HG03354 (cell line): ENCODE measurements at regions not wholly inside any gene's neighbourhood (a gene's known extent, or its start where the extent isn't known, plus 50 kb on each side); places are given as distances from the start of the nearest gene placed in this dataset.

Experiments
- ATAC-seq: cut with Tn5 transposase; IDR thresholded peaks from one replicate; pipeline ENCODE4 v1.9.1; 2021; ENCODE audit warnings: mild to moderate bottlenecking; ENCODE audit not compliant: unreplicated experiment, poor library complexity, severe bottlenecking

DNA sequence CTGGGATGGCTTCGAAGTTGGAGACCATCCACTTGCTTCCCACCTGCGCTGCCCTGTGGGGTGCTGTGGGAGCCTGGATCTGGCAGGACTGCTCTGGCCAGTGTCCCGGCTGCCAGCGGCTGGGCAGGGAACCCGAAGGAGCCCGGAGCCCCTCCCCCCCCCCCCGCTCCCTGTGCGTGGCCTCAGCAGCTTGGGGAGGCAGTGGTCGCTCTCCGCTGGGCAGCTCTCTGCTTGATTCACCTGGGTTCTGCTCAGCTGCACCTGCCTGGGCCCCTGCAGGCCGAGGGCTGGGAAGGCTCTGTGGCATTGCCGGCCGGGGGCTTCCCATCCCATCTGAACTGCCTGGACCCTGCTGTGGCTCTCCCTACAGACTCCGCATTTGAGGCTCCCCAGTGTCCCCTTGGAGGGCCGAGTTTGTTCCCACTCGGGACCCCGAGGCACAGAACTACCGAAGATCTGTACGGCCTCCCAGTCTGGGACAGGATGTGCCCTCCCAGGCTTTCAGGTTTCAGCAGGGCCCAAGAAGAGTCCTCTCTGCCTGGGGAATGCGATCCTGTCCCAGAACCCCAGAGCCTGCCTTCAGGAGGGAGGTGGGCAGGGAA, 525.1 kb downstream of the TCERG1L start:
- no peak for ATAC-seq

DNA sequence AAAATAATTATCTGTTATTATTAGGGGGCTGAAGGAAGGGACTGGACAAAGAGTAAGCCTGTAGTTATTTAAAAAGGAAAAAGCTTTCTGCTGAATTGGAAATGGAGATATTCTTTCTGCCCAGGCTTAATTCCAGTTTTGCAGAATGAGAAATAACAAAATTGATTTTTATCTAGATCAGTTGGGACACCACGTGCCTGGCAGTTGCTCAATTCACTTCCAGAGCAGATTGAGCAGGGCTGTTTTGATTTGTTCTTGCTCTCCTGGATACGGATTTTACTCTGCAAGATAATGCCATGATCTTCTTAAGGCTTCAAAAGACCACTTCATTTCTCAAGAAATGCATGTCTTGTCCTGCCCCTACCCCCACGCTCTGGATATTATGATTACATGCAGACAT, 524.3 kb downstream of the TCERG1L start:
- no peak for ATAC-seq

DNA sequence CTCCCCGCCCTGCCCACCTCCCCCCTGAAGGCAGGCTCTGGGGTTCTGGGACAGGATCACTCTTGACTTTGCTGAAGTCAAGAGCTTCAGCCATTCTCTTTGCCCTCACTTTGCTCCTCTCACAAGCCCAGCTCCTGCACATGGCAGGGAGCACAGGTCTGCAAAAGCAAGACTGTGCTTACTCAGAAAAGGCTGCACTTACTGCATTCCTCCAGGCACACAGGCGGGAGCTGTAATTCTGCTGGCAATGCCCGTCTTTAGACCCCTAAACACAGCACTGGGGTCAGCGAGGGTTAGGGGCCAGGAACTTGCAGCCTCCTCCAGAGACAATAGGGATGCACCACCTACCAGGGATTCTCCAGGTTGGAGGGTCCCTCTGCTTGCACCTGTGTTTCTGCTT, 523.7 kb downstream of the TCERG1L start:
- no peak for ATAC-seq

DNA sequence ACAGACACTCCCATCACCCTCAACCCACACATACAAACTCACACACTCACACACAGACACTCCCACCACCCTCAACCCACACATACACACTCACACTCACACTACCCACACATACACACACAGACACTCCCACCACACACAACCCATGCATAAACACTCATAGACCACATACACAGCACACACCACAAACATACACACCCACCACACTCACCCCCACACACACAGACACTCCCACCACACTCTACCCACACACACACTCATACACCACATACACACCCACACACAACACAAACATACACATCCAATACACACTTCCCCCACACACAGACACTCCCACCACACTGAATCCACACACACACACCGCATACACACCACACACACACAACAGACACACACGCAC, 521.2 kb downstream of the TCERG1L start:
- no peak for ATAC-seq

DNA sequence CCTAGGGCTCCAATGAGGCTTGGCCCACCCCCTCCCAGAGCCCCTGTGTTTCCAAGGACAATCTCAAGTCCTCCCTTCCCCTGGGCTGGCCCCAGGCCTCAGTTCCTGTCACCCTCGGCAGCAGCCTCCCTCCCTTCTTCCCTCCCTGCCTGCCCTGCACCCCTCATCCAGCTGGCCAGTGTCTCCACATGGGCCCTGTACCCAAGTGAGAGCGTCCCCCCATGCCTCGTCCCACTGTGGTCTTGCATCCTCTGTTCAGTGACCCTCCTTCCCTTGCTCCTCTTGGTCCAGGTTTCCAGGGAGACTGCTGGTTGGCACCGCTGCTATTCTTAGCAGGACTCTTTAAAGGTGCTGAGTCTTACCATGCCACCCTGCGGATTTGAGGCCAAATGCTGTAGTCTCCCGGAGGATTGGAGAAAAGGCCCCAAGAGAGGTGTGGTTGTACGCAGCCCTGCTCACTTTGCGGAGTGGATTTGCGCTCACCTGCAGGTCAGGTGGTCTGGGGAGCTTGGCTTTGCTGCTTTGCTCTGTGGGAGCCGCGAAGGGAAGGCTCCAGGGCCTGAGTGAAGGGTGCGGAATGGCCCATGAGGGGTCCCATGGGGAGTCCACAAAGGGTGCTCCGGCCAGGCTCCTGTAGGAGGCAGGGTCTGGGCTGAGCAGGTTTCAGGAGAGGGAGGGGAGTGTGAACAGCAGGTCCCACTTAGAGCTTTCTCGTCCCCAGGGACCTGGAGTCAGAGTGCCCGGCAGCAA, 519.2 kb downstream of the TCERG1L start:
- ATAC-seq, result no peak

DNA sequence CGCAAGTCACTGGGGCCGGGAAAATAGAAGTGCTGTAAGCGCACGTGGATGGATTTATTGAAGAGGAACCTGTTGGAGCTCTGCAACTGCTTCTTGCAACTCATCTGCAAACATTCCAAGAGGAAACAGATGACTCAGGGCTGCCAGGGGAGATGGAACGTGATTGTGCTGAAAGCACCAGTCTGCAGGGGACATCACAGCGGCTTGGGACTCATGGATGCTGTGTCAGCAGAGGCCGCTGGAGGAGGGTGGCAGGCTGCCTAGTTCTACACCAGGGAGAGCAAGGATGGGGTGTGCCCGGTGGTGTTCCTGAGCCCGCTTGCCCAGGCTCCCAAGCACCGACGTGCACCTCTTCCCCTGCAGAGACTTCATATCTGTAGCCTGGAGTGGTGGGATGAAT, 515.7 kb downstream of the TCERG1L start:
- ATAC-seq, result no peak

DNA sequence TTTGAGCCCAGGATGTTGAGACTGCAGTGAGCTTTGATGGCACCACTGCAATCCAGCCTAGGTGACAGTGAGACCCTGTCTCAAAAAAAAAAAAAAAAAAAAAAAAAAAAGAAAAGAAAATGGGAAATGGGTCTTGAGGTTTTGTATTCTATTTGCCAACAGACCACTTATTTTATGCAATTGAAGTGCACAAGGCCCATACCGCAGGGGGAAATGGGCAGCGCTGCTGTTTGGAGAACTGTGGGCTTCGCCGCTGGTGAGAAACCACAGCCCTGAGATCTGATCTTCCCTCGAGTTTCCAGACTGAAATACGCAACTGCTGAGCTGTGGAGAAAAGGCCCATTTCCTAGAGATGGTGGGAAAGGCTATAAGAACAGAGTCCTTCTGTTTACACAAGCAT, 512.0 kb downstream of the TCERG1L start:
- no peak for ATAC-seq

DNA sequence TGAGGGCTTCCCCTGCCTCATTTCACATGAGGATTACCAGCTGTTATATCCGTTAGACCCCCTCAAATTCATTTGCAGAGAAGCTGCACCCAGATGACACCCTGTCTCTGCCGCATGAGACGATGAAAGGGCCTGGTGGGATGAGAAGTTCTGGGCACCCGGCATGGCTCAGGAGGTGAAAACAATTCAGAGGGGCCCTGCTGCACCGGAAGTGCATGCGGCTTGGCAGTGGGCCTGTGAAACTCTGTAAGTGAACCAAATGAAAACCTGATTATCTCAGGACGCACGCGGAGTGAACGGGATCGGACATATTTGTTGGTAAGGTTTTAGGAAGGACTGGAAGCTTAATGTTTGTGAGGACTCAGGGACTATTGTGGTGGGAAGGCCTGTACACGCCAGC, 511.2 kb downstream of the TCERG1L start:
- no peak for ATAC-seq

DNA sequence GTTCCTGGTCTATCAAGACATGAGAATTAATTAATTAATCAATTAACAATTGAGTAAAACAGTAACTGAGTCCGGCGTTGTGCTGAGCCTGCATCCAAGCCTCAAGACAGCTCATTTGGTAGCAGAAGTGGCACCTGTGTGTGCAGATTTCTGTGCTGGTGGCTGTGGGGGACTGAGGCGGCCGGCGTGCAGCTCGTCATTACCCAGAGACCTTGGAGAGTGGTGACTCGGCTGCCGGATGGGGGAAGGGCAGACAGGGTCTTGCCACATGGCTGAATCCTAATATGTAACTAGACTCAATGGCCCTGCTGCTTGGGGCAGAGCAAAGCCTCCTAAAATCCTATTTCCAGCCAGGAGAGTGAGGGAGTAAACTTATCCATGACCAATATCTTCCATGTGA, 510.2 kb downstream of the TCERG1L start:
- ATAC-seq, result no peak

DNA sequence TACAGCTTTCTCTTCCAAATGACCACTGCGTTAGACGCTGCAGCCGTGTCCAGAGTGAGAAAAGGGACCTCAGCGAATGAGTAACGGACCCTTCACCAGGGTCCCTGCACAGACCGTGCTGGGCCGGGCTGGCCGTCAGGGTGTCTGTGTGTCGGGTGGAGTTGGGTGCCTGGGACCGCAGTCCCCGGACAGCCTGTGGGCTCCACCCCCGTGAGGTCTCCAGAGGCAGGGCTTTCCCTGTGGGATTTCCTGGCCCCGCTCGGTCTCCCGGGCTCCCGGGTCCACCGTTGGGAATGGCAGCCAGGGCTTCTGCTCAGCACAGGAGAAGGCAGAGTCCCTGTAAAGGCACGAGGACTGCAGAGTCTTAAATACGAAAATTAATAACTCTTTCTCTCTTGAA, 509.7 kb downstream of the TCERG1L start:
- no peak for ATAC-seq

DNA sequence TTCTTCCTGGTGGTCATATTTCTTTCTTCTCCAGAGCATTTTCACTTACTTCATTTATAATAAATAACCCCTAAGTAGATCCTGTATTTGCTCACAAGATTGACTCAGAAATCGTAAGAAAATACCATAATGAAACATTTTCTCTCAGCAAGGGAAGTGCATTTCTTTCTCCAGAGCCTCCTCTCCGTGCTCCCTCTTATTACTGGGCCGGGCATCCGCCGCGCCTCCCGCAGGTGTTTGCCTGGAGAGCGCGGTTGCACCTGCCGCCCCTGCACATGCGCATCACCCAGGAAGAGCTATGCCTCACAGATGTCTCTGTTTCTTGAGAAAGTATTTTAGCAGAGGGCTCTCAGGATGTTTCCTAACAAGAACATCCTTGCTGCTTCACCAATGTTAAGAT, 509.2 kb downstream of the TCERG1L start:
- ATAC-seq, result no peak

DNA sequence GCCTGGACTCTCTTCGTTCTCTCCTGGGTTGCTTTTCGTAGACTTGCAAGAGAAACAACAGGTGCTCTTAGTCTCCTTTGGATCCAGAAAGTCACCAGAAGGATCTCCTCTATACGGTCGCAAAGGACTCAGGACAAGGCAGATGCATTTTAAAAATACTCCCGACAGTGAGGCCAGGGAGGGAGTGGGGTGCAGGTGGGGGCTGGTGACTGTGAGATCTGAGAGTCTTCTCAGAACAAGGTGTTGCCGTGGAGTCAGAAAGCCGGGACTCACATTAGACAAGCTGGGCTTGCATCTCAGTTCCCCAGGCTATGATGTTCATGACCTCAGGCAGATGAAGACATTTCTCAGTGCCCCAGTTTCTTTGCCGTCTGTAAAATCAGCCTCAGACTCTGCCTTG, 507.2 kb downstream of the TCERG1L start:
- ATAC-seq, result no peak

DNA sequence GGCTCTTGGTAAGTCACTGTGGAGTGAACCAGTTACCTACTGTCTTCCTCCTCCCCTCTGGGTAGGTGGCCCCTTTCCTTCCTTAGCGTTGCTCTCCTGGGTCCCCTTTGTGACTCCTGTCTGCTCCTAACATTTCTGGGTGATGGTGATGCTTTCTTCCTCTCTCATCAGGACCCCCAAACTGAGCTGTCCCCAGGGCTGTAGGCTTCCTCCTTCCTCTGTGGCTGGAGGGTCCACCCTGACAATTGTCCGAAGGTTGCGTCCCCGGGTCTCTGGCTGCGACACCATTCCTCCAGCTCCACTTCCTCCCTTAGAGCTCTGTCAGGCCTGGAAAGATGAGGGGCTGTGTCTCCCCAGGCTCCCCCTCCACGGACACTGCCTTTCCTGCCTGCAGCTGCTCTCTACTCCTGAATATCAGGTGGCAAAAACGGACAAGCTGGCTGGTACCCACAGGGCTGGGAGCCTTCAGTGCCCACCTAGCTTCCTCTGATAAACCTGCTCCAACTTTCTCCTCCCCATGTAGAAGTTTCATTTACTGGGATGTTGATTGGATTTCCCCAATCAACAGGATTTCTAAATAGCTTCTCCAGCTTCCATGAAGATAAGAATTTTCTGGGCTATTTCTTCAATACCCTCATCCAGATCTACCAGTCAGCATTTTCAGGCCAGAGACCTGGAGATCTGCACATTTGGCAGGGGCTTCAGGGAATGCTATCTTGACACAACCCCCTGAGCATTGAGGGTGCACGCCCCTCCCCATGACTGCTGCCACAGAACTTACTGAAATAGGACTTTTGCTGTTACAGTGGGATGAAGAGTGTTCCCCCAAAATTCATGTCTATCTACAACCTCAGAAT, 506.5 kb downstream of the TCERG1L start:
- no peak for ATAC-seq

DNA sequence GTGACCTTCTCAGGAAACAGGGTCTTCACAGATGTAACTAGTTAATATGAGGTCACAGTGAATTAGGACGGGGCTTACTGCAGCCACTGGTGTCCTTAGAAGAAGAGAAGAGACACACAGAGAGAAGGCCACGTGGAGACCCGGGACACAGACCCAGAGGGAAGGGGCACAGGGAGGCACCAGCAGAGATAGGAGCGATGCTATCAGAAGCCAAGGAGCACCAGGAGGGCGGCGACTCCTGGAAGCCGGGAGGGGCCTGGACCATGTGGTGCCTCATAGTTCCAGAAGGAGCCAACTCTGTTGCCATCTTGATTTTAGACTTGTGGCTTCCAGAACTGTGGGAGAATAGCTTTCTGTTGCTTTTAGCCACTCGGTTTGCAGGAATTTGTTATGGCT, 505.9 kb downstream of the TCERG1L start:
- ATAC-seq, result no peak

DNA sequence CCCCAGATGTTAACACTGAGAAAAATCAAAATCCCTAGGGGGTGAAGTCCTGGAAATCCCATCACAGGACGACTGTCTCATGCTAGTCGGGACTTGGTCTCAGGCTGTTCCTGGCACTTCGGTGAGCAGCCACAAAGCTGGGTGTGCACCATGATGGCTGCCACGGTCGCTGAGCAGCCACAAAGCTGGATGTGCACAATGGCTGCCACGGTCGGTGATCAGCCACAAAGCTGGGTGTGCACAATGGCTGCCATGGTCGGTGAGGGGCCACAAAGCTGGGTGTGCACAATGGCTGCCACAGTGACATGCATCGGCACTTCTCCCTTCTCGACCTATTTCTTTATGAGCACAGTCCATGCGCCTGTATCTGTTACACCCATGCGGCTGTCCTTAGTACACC, 505.1 kb downstream of the TCERG1L start:
- ATAC-seq, result no peak

DNA sequence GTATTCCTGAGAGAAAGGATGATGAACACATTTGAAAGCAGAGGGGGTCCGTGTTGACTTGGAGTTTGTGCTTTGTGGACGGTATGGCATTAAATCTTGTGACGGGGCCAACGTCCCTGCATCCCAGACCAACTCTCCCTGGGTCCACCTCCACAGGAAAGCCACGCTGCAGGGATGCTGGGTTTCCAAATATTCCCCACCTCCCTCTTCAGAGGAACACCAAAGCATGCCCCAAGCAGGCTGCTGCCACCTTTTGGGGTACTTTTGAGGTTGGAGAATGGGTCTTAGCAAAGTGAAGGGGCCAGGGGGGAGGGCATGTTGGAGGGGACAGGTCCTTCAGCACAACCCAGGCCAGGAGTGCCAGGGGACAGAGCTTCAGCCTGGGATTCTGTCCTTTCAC, 504.4 kb downstream of the TCERG1L start:
- no peak for ATAC-seq

DNA sequence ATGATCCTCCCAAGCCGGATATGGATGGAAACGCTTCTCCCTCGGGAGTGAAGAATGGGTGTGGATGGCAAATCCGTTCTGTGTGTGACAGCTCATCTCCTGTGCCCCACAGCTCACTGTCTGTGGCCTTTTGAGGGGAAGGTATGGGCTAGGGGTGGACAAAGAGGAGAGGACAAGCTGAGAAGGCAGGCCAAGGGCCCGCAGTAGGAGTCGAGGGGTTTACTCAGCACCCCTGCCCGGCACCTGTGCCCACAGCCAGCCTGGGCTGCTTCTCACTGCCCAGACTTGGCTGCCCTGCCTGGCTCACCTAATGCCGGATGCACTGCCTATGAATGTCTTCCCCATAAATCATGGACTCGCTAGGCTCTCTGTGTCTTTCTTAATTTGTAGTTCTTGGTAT, 503.8 kb downstream of the TCERG1L start:
- no peak for ATAC-seq

DNA sequence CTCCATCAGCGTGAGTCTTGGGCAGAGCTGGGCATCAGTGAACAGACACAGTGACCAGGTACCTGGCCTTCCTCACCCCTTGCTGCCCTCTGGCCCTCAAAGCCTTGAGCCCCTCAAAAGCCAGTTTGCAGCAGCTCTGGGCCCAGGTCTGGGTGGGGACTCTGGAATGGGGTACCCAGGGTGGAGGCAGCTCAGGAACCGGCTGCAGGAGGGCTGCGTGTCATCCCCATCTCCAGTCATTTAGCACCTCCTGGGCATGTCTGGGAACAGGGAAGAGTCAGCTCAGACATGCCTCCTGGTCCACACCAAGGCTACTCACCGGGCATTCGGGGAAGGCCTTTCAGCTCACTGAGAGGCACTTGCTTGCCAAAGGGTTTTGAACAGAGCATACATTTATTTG, 503.3 kb downstream of the TCERG1L start:
- no peak for ATAC-seq

DNA sequence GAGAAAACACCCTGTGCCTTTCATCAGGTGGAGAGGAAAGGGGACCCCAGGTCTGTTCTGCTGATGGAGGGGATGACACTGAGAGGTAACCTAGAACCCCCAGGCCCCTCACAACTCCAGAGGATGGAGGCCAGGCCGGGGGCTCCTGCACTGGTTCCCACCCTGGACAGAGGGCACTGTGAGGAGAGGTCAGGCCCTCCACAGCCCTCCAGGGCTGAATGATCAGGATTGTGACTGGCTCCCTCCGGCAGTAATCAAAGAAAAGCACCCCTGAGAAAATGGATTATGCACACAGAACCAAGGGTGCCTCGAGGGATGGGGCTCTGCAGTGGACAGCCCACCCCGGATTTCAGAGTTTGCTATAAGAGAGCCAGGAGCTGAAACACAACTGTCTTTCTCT, 502.8 kb downstream of the TCERG1L start:
- no peak for ATAC-seq

DNA sequence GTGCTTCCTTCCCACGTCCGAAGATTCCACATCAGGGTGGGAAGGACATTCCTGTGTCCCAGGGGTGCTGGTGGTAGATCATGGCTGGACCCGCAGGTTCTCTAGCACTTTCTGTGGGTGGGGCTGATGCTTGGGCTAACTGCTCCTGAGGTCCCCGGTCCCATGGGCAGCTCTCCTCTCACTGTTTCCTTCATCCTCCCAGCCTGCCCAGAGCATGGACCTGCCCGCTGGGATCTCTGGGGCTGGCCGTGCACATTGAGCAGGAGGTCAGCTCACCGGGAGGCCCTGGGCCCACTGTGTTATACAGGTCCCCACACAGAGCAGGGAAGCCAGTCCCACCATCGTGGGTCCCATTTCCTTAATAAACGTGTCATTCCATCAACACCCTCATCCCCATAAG, 502.3 kb downstream of the TCERG1L start:
- ATAC-seq, result no peak
